NCI-H2107 treated with DMSO at 0.1 percent for 48 hours (cell line): ENCODE measurements at regions not wholly inside any gene's neighbourhood (a gene's known extent, or its start where the extent isn't known, plus 50 kb on each side); places are given as distances from the start of the nearest gene placed in this dataset.
"Not testable (repeated sequence)": the region's sequence is repeated elsewhere in the genome, so short reads cannot be mapped to it uniquely, and the experiment has no call there.

Experiments used
- DNase-seq: peaks from one replicate; lab custom pipeline; 2025; ENCODE audit not compliant: unreplicated experiment; lab: John Stamatoyannopoulos, UW

DNA sequence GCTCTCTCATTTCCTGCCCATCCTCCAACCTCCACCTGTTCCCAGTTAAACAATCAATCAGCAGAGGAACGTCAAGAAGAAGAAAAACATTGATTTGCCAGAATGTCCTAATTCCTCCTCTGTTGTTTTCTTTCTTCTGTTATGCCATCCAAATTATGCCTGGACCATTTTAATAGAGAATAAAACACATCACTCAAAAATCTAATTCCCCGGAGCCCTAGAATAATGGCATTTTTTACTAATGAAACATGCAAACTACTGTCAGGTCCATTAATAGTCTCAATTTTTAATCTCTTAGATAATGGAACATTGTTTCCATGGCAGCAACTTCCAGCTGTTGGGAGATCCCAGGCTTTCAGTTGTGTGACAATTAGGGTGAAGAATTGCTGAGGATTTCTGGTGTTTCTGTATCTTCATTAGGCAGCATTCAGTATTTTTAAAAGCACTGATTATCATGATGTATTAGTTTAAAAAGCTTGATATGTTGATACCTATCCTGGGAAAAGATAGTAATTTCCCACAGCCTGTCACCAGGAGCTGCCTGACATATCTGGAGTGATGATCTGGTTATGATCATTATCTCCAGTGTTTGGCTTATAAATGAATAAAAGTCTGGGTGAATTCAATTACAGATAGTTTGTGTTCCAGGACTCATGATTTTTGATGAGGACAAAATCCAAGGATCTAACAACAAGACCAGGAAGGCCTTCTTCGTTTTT lies 209.8 kb downstream of the TPBG start:
- no peak for DNase-seq

DNA sequence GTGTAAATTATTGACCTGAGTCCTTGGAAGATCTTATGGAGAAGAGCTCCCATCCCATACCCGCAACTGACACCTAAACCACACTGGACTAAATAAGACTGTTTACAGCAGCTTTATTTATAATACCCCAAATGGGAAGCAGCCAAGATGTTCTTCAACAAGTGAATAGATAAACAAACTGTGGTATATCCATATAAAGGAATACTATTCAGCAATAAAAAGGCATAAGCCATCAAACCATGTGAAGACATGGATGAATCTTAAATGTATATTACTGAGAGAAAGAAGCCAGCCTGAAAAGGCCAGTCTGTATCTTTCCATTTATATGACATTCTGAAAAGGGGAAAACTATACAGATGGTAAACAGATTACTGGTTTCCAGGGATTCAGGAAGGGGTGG lies 212.7 kb downstream of the TPBG start:
- no peak for DNase-seq

DNA sequence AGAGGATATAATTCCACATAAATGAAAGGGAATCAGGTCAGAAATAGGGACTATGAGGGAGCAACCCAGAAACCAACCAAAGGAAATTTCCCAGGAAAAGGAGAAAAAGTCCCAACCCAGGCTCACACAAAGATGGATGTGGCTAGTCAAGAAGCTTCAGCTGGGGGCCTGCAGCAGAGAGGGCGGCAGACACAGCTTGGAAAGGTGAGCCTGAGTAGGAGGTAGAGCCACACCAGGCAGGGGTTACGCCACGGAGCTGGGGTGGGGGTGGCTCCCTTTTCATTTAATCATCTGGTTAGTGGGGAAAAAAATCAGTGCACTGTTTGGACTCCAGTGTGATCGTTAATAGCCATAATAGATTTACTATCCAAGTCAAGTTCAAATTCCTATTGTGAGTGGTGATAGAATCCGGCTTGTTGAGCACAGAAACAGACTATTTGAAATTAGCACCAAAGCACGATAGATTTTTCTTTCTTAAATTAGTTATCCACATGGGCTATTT lies 220.6 kb downstream of the TPBG start:
- DNase-seq = no peak

DNA sequence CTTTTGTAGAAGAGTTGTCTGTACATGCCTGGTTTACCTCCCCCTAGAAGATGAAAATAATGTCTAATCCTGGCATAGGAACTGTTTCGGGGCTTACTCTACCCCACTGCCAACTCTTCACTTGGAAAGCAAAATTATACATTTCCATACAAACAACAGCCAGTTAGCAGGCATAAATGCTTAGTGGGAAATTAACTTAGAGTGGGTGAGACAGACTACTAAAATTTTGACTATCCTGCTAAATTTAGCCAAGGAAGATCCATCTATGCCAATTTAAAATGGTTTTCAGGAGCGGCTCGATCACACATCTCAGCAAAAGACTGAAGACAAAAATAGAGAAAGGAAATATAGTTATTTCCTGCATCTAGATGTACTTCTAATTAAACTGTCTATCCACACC lies 221.2 kb downstream of the TPBG start:
- no peak for DNase-seq

DNA sequence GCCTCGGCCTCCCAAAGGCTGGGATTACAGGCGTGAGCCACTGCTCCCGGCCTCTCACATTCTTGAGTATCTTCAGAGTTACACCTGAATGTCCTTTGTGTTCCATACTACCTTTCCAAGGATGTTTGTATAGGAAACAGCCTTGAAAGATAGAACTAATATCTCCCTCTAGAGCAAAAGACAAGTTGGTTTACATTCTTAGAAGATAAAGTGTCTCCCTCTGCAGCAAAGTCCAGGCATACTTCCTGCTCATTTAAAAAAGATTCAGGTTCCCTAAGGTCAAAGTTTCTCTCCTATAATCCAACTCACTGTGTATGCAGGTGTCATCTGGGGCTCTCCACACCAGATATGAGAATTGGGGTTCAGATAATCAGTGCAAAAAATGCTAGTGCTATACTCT lies 224.4 kb downstream of the TPBG start:
- DNase-seq = no peak

DNA sequence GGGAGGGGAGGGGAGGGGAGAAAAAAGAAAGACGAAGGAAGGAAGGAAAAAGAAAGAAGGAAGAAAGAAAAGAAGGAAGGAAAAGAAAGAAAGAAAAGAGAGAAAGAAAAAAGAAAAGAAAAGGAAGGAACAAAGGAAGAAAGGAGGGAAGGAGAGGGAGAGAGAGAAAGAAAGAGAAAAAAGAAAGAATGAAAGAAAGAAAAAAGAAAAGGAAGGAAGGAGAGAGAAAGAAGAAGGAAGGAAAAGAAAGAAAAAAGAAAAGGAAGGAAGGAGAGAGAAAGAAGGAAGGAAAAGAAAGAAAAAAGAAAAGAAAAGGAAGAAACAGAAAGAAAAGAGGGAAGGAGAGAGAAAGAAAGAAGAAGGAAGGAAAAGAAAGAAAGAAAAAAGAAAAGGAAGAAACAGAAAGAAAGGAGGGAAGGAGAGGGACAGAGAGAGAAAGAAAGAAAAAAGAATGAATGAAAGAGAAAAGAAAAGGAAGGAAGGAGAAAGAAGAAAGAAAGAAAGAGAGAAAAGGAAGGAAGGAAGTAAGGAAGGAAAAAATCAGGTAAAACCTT lies 225.3 kb downstream of the TPBG start:
- no peak for DNase-seq

DNA sequence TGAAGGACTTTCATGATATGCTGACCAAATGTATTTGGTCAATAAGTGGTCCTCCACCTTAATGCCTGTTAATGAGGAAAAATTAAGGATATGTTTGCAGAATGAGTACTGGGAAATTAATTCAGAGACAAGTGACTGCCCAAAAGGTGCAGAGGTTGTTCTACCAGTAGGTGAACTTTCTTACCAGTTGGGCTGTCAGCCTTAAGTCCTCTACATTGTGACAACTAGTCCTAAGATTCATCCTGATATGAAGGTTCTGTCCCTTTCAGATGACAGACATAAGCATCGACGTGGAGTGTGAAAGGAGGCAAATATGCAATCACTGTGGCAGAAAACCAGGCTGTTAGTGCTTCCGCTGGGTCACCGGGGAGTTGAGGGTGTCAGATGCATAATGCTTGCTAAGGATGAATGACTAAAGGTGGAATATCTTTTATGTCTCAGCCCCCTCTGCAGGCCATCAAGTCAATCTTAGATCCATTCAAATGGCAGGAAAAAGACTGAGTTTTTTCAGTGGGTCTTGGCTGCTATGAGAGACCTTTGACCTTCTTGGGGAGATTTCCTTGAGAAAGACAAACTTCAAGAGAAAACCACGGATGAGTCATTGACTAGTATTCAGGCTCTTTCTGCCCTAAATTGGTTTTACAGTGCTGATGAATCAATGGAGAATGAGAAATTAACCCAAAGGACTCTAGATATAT lies 226.0 kb downstream of the TPBG start:
- no peak for DNase-seq

DNA sequence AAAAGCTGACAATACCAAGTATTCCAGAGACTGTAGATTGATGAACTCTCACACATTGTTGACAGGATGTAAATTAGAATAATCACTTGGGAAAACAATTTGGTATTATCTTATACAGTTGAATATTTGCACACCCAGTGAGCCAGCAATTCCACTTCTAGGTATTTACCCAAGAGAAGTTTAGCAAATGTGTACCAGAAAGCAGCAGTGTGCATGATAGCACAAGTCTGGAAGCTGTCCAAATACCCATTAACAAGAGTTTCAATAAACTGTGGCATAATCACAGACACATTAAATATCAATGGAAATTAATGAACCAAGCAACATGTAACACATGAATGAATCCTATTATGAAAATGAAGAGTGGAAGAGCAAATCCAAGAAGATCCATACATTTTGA lies 233.6 kb downstream of the TPBG start:
- no peak for DNase-seq

DNA sequence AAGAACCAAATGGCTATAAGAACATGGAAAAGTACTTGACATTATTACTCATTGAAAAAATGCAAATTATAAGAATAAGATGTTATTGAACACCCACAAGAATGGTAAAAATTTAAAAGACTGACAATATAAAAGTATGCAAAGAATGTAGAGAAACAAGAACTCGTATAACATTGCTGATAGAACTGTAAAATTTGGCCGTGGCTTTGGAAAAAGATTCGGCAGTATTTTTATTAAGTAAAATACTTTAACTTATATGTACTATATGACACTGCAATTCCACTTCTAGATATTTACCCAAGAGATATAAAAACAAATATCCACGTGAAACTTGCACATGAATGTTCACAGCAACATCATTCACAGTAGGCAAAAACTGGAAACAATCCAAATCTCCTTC lies 239.2 kb downstream of the TPBG start:
- DNase-seq = no peak

DNA sequence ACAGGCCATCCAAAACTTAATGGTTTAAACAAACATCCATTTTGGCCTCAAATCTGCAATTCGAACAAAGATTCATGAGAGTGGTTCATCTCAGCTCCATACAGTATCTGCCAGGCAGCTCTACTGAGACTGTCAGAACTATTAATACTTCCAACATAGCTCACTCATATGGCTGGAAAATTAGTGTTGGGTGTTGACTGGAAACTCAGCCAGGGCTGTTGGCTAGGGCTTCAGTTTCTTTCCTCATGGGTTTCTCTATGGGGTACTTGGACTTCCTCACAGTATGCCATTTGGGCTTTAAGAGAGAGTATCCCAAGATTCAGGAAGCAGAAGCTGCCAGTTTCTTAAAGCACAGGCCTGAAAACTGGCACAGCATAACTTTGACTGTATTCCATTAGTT lies 240.3 kb downstream of the TPBG start:
- DNase-seq = no peak

DNA sequence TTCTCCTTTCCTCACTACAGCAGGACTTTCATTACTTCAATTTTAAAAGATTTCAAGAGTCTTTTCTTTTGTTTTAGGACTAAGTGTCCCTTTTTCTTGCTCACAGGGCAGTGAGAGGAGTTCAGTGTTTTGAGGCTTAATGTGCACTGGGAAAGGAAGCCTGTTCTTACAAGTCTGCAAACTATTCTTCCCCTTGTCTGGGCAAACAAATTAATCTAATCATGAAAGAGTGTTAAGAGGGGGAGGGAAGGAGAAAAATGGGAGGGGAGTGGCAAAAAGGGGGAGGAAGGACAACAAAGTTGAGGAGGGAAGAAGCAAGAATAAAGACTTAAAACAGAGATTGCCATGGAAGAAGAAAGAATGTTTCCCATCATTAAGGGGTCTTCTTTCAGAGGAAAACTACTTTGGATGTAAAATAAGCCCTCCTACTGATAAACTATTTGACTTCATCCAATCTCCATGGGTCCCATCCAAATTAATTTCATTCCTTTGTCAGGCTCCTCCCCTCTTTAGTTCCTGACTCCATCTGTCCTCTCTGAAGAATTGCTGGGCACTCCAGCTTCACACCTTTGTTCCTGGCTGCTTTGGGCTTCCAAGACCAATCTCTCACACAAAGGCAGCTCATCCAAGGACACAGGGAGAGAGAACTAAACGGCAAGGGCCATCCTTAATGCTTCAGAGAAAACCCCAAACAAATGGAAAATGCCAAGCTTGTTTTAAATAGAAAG lies 244.5 kb downstream of the TPBG start:
- no peak for DNase-seq

DNA sequence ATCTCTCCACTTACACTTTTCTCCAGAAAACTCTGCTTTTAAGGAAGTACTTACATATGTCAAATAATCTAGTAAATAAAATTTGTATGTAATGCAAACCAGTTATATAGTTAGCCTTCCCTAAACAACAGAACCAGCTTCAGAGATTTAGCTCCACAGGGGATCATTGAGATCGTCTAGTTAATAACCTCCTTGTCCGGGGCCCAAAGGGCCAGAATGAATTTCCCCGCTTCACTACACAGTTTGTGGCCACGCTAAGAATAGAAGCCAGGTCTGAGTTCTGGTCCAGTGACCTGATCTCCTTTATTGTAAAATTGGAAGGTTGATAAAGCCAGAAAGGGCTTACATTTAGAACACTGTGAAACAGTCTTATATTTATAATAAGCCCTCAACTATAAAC lies 245.2 kb downstream of the TPBG start:
- no peak for DNase-seq

DNA sequence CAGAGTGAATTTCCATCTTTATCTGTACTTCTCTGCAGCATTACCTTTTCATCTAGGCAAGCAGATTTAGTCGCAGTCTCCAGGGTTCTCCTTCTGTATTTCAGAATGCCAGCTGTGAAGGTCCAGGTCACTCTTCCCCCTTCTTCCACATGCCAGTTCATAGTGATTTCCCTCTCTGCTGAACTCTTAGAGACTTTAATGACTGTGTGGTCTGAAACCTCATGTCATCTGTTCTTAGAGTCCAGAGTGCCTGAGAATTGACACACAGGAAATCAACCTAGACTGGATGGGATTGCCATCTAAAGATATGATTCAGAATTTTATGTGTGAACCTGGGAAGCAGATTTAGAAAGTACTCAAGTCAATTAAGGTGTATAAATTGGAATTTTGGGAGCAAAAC lies 248.1 kb downstream of the TPBG start:
- no peak for DNase-seq

DNA sequence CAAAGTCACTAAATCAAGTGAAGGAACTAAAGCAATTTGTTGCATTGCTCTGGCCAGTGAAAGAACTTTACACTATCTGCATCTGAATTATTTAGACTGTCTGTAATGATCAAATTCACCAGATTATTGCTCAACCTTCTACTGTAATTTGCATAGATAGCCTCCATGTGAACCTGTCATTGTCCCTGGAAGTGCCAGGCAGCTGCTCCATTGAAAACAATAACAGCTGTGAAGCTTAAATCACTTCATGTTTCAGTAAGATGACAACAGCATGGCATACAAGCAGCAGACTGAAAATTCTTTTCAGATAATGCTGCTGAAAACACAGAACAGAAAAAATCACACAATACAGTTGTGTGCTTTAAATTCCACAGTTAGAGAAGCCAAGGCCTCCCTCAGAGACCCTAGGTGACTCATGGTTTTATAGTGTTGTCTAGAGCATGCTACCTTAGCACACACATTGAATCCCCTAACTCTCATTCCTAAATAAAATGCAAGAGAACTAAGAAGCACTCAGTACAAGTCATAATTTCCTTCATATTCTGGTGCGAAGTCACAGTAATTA lies 248.9 kb downstream of the TPBG start:
- no peak for DNase-seq

DNA sequence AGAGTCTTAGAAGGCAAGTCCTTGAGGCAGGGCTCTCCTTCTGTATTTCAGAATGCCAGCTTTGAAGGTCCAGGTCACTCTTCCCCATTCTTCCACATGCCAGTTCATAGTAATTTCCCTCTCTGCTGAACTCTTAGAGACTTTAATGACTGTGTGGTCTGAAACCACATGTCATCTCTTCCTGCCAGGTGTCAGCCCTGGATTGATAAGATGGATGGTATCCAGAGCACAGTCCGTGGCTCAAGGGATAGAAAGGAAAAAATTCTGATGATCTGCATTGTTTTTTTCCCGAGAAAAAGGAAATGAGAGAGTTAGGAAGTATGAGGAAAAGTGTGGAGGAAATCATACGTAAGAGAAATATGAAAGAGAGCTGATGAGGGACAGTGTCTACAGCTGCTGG lies 250.9 kb downstream of the TPBG start:
- DNase-seq = no peak

DNA sequence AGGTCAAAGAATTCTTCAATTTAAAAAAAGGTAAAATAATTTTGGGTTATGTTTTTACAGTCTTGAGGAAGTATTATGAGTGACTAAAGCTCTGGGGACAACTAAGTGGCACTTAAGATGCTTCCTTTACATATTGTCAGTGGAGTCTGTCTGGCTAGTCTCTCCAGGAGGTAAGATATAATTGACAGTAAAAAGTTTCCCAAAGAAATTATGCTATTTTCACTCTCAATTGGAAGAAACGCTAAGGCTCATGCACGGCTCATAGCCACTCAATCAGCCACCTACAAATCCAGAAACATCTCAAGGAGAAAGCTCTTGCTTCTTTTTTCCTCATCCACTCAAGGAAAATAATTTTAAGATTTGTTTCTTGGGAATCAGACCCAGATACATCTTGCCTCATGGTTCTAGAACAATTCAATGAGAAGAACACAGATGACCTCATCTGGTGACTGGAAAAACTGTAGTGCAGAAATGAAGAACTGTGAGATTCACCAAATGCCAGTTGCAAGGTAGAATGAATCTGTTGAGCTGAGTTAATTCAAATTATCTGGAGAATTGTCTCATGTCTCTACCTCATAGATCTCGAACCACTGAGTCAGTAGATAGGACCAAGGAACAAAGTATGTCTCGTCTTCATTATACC lies 252.9 kb downstream of the TPBG start:
- DNase-seq = no peak

DNA sequence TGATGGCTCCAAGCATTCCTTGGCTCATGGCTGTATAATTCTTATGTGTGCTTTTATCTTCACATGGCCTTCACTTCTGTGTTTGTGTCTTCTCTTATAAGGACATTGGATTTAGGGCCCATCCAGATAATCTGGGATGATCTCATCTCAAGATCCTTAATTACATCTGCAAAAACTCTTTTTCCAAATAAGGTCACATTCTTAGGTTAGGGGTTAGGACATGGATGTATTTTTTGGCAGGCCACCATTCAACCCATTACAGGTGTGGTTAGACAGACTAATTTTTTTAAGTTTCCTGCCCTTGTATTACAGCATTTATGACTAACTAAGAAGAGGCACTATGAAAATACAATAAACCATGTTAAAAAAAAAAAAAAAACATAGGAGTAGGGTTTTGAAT lies 254.0 kb downstream of the TPBG start:
- no peak for DNase-seq

DNA sequence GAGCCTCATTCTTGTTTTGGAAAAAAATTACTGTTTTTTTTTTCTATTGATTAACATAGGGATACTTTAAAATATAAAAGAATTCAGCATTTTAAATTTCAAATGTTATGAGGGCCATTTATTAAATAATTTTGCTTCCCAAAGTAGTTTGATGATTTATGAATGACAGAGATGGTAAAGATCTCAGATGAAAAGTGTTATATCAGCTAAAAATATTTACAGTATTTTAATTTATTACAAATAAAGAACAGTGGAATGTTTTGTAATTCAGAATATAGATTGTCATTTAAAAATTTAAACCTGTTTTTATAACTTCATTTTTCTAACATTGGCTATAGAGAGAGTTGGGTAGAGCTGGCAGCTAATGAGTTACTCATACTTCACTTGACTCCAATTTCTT lies 256.0 kb downstream of the TPBG start:
- DNase-seq = no peak

DNA sequence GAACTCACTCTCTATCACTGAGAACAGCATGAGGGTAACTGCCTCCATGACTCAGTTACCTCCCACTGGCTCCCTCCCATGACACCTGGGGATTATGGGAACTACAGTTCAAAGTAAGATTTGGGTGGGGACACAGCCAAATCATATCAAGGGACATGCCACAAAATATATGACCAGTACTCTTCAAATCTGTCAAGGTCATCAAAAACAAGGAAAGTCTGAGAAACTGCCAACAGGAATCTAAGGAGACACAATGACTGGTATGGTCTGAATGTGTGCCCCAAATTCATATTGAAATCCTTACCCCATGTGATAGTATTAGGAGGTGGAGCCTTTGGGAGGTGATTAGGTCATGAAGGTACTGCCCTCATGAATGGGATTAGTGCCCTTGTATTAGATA lies 258.8 kb downstream of the TPBG start:
- DNase-seq = no peak

DNA sequence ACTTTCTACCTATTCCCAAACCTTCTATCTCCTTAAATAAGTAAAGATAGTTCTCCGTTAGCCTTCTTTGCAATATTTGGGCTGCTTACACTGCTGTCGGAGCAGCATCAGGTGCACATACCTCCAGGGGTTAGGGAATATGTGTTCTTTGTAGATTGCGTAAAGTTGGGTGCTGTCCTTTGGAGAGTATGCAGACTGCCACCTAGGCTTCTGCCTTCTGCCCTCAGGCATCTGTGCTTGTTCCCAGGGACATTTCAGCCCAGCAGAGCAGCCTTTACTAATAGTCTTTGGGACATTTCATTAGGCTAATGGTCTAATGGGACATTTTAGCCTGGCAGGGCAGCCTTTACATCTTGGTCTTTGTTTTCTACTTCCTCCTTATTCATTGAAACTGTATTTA lies 260.6 kb downstream of the TPBG start:
- no peak for DNase-seq

DNA sequence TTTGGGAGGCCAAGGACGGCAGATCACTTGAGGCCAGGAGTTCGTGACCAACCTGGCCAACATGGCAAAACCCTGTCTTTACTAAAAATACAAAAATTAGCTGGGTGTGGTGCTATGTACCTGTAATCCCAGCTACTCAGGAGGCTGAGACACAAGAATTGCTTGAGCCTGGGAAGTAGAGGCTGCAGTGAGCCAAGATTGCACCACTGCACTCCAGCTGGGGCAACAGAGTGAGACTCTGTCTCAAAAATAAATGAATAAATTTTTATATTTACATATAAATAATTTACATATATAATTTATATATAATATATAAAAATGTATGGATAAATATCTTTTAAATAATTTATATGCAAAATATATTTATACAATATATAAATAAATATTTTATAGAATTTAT lies 263.3 kb downstream of the TPBG start:
- not testable (repeated sequence) for DNase-seq
